Endothelial cell of umbilical vein (primary cell): ENCODE measurements at regions not wholly inside any gene's neighbourhood (a gene's known extent, or its start where the extent isn't known, plus 50 kb on each side); places are given as distances from the start of the nearest gene placed in this dataset.
A peak's percentile ranks its signal among the peaks of the same experiment; 100 is the strongest.

Source experiments
- BruUV-seq: library from RNA; stranded (reverse); fragments of 400-500 nt; replicated peaks from 2 replicates; lab custom pipeline; 2021; lab: Mats Ljungman, UMichigan
- CTCF ChIA-PET: fragments of 300-600, 350-600 bp; sonication (Branson Sonifier 250); formaldehyde crosslinking; loops from one replicate; lab custom pipeline; 2021; ENCODE audit warnings: antibody characterized with exemption, inconsistent platforms; lab: Charles Lee
- POLR2A ChIA-PET: fragments of 300-600, 350-600 bp; sonication (Branson Sonifier 250); formaldehyde crosslinking; loops from one replicate; lab custom pipeline; 2021; ENCODE audit warnings: antibody characterized with exemption, inconsistent platforms; lab: Charles Lee
- DNase-seq: peaks from one replicate; pipeline ENCODE4 v3.0.0-alpha.2; 2011; ENCODE audit warnings: low read depth, low spot score
- FAIRE-seq: peaks from 2 replicates; lab custom pipeline; 2011; peaks lifted over from hg19 to GRCh38; lab: Jason Lieb, UNC
- H2AFZ ChIP-seq: 2 replicates; pipeline ENCODE4 v1.6.0; 2012; ENCODE audit warnings: low read depth, low read length, control low read depth, inconsistent platforms
- H3K27ac ChIP-seq: 2 replicates; pipeline ENCODE4 v1.5.1; 2011; ENCODE audit warnings: low read depth, mild to moderate bottlenecking, control low read depth, low read length, moderate library complexity; ENCODE audit not compliant: insufficient read depth
- H3K27me3 ChIP-seq, 2 experiments: 2 replicates each; pipeline versions ENCODE4 v1.6.0 to v1.6.1; 2011; ENCODE audit warnings: low read length in 2 of 2, mixed read lengths in 1 of 2; ENCODE audit not compliant: control insufficient read depth in 2 of 2, insufficient read depth in 2 of 2
- H3K36me3 ChIP-seq, 2 experiments: 2 replicates in 1 of 2; 3 replicates in 1 of 2; pipeline ENCODE4 v1.5.1; 2011; ENCODE audit warnings: low read length in 2 of 2, mild to moderate bottlenecking in 1 of 2, moderate library complexity in 1 of 2; ENCODE audit not compliant: control insufficient read depth in 2 of 2, insufficient read depth in 2 of 2; ENCODE audit errors: extremely low read depth in 1 of 2
- H3K4me1 ChIP-seq: 3 replicates; pipeline ENCODE4 v1.5.1; 2011; ENCODE audit warnings: mild to moderate bottlenecking, low read length; ENCODE audit not compliant: control insufficient read depth, insufficient read depth; ENCODE audit errors: extremely low read depth
- H3K4me2 ChIP-seq: 2 replicates; pipeline ENCODE4 v1.6.1; 2011; ENCODE audit warnings: low read length, control low read depth, mixed read lengths; ENCODE audit not compliant: insufficient read depth
- H3K4me3 ChIP-seq, 3 experiments: fragments of 200-600 bp in 1 of 3; sonication (generic), shearing (Covaris generic) in 1 of 3; replicated peaks in 1 of 3; 2 replicates each; pipeline ENCODE4 v1.5.1; 2011 to 2016; ENCODE audit warnings: control low read depth in 3 of 3, low read length in 3 of 3, mild to moderate bottlenecking in 2 of 3, inconsistent platforms in 1 of 3, low read depth in 1 of 3, moderate library complexity in 1 of 3; ENCODE audit not compliant: insufficient read depth in 1 of 3
- H3K79me2 ChIP-seq: 2 replicates; pipeline ENCODE4 v1.6.0; 2012; ENCODE audit warnings: low read length, inconsistent platforms; ENCODE audit not compliant: control insufficient read depth, insufficient read depth
- H3K9ac ChIP-seq: replicated peaks from 2 replicates; pipeline ENCODE3; 2011; ENCODE audit warnings: low read length, control low read depth; ENCODE audit not compliant: insufficient read depth; ENCODE audit errors: extremely low read depth
- H3K9me1 ChIP-seq: replicated peaks from 3 replicates; pipeline ENCODE4 v1.6.0; 2011; ENCODE audit warnings: mild to moderate bottlenecking, low read length; ENCODE audit not compliant: control insufficient read depth, insufficient read depth; ENCODE audit errors: extremely low read depth
- H3K9me3 ChIP-seq: replicated peaks from 2 replicates; pipeline ENCODE4 v1.5.1; 2012; ENCODE audit warnings: low read length, inconsistent platforms; ENCODE audit not compliant: control insufficient read depth, insufficient read depth
- H4K20me1 ChIP-seq: replicated peaks from 2 replicates; pipeline ENCODE3; 2011; ENCODE audit warnings: mild to moderate bottlenecking, low read length; ENCODE audit not compliant: control insufficient read depth, insufficient read depth; ENCODE audit errors: extremely low read depth
- CTCF ChIP-seq, 2 donors: IDR thresholded peaks; 1 replicate in 1 of 2; 2 replicates in 1 of 2; pipeline ENCODE4 v1.5.1; 2011; ENCODE audit warnings: low read length in 2 of 2, mild to moderate bottlenecking in 2 of 2, moderate library complexity in 2 of 2, control low read depth in 1 of 2, inconsistent platforms in 1 of 2, low read depth in 1 of 2; ENCODE audit not compliant: insufficient read depth in 1 of 2; ENCODE audit errors: extremely low read depth in 1 of 2
- EZH2 ChIP-seq: IDR thresholded peaks from 2 replicates; pipeline ENCODE4 v1.6.1; 2012; ENCODE audit warnings: borderline replicate concordance, low read depth, mild to moderate bottlenecking, moderate library complexity, low read length, inconsistent platforms; ENCODE audit not compliant: severe bottlenecking
- FOS ChIP-seq: IDR thresholded peaks from 2 replicates; pipeline ENCODE4 v1.6.1; 2011; ENCODE audit warnings: mild to moderate bottlenecking, low read length, moderate library complexity, borderline replicate concordance; ENCODE audit not compliant: insufficient read depth
- GATA2 ChIP-seq: IDR thresholded peaks from 2 replicates; pipeline ENCODE4 v1.7.0; 2011; ENCODE audit warnings: low read depth, mild to moderate bottlenecking, moderate library complexity, mixed read lengths, low read length; ENCODE audit not compliant: insufficient read length, insufficient read depth
- JUN ChIP-seq: IDR thresholded peaks from 2 replicates; pipeline ENCODE4 v1.6.1; 2011; ENCODE audit warnings: borderline replicate concordance, low read depth; ENCODE audit not compliant: insufficient read length, insufficient read depth
- MAX ChIP-seq: IDR thresholded peaks from 2 replicates; pipeline ENCODE4 v1.6.1; 2011; ENCODE audit not compliant: insufficient read depth, insufficient read length
- MYC ChIP-seq: IDR thresholded peaks from one replicate; pipeline ENCODE4 v1.6.1; 2011; ENCODE audit warnings: mild to moderate bottlenecking, low read depth, low read length
- POLR2AphosphoS5 ChIP-seq: IDR thresholded peaks from 2 replicates; pipeline ENCODE4 v1.6.1; 2012; ENCODE audit warnings: low read depth, mild to moderate bottlenecking, control low read depth, low read length, moderate library complexity; ENCODE audit not compliant: insufficient read depth
- dilution Hi-C: fragments of 300-500 bp; cut with MboI; formaldehyde crosslinking; loops from one replicate; pipeline ENCODE4 v1.15.0; 2019; ENCODE audit warnings: low sequenced_read_pairs; ENCODE audit not compliant: extremely low pct_ligation_motif_present
- intact Hi-C: fragments of 100-400 bp; cut with micrococcal nuclease; formaldehyde crosslinking; loops from one replicate; pipeline ENCODE4 v1.10.0; 2022

- no peak overlapping the region for H3K27ac ChIP-seq
- intact Hi-C loops (loop anchor here (1.0 to 5.0 kb wide), 3 partner anchors 14 to 59 kb away; no protein-coding TSS in a partner anchor), dilution Hi-C loops (no loop called here)
- H3K4me2 ChIP-seq: no peak overlapping the region
- FAIRE-seq (peak; percentile 47), DNase-seq (peak; percentile 71)
- peaks cover 47 to 59% of the 10 kb centered on the region in 2 experiments for H3K27me3 ChIP-seq
- no peaks in the 10 kb centered on the region for H3K9me3 ChIP-seq
- no peaks in the 10 kb centered on the region for H3K79me2 ChIP-seq
- no peaks in the 10 kb centered on the region for H3K9me1 ChIP-seq
- POLR2A ChIA-PET: no interaction called here
- TF ChIP-seq EZH2: peak; percentile 76
- TF ChIP-seq POLR2AphosphoS5: no peak
- TF ChIP-seq CTCF (IDR thresholded peaks at IDR 0.05; ENCODE audit: extremely low read depth in 1 of 2, insufficient read depth in 1 of 2, low read depth in 1 of 2, low read length in 2 of 2): peak; percentile 88 to 98
- H3K4me1 ChIP-seq: no peaks in the 10 kb centered on the region
- no peak overlapping the region for H3K4me3 ChIP-seq
- H3K36me3 ChIP-seq: no peaks in the 10 kb centered on the region
- CTCF ChIA-PET: interaction anchor here (0.6 to 7.6 kb wide), 15 partner anchors 8 to 63 kb away, joined by 3 to 99 read pairs (median 4); no protein-coding TSS in a partner anchor
- H3K9ac ChIP-seq: no peak overlapping the region
- no peaks in the 10 kb centered on the region for H4K20me1 ChIP-seq
- no peak overlapping the region for H2AFZ ChIP-seq
- BruUV-seq: no TSS peak
Measured at GRCh38 chr15:89416339-89417183, 79.8 kb downstream of the RHCG start.

DNA sequence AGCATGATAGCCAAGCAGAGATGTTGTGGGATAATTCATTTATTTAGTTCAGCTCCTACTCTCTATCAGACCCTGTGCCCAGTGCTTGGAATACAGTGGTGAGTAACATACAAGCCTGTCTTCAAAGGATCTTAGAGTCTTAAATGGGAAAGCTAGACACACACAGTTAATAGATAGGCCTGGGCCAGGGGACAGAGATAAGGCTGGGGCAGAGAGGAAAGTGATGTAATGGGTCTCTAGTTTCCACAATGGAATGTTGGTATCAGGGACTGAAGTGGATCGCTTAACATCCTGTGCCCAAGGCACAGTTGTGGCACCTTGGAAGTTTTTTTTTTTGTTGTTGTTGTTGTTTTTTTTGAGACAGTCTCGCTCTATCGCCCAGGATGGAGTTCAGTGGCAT, 79.9 kb upstream of the POLG start:
- CTCF ChIA-PET: interaction anchor here (1.3 to 7.6 kb wide), 3 partner anchors 16 to 76 kb away, joined by 4 to 99 read pairs (median 5); no protein-coding TSS in a partner anchor

More for the DNA sequence above, 79.9 kb upstream of the POLG start:
- TF ChIP-seq JUN (no peak), CTCF (IDR thresholded peaks at IDR 0.05; ENCODE audit: extremely low read depth in 1 of 2, insufficient read depth in 1 of 2, low read depth in 1 of 2, low read length in 2 of 2) (no peak), MAX (no peak), MYC (no peak), POLR2AphosphoS5 (no peak), GATA2 (no peak), FOS (no peak), EZH2 (no peak)
- Histone ChIP-seq H3K4me1 (no peaks in the 10 kb centered on the region), H4K20me1 (no peaks in the 10 kb centered on the region), H3K27me3 (peaks cover 64 to 79% of the 10 kb centered on the region in 2 experiments), H3K79me2 (no peaks in the 10 kb centered on the region), H3K9ac (no peak overlapping the region), H3K9me1 (no peaks in the 10 kb centered on the region), H3K36me3 (no peaks in the 10 kb centered on the region), H2AFZ (no peak overlapping the region), H3K4me2 (no peak overlapping the region), H3K4me3 (no peak overlapping the region), H3K27ac (no peak overlapping the region), H3K9me3 (no peaks in the 10 kb centered on the region)
- no TSS peak for BruUV-seq
- DNase-seq (no peak), FAIRE-seq (no peak)
- dilution Hi-C loops (no loop called here), intact Hi-C loops (no loop called here)
- POLR2A ChIA-PET: no interaction called here
